ENCODE measurements at regions not wholly inside any gene's neighbourhood (a gene's known extent, or its start where the extent isn't known, plus 50 kb on each side); places are given as distances from the start of the nearest gene placed in this dataset.

DNA sequence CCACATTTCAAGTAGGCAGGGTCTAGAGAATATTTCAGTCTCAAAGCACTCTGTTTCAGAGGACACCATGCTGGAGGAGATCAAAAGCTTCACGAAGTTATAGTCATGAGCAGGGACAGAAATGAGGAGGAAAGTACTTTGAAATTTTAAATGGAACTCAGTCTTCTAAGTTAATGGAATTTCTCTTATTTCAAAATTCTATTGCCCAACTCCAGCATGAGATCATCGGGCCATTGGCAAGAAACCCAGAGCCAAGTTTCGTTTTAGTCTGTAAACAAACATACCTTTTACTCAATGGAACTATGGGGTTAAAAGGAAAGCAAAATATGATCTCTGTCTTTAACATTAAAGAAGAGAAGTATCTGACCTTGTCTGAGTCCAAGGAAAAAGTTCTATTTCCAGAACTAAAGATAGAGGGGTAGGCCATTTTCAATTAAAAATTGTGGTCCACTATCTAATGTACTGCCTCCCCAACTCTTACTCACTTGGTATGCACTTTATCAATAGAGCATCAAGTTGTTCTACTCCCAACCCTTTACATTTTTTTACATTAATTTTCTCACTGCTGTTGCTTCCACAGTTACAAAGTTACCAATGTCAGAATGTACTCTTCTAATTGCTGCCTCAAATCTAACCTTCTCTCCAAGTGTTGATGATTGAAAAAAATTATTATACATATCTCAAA, 235.3 kb upstream of the NRSN1 start:
- Mint-ChIP-seq H3K9me3 (ENCODE audit: unreplicated experiment) (no peaks in the 10 kb centered on the region), H3K4me1 (ENCODE audit: low read depth, unreplicated experiment) (peaks cover 9% of the 10 kb centered on the region), H3K27me3 (ENCODE audit: unreplicated experiment) (peaks cover 1% of the 10 kb centered on the region), H3K27ac (ENCODE audit: unreplicated experiment) (no peak overlapping the region), H3K36me3 (ENCODE audit: unreplicated experiment) (no peaks in the 10 kb centered on the region), H3K4me3 (ENCODE audit: unreplicated experiment) (no peak overlapping the region)
- no peak for TF ChIP-seq CTCF (IDR thresholded peaks at IDR 0.05; ENCODE audit: partially characterized antibody, unreplicated experiment)
- DNase-seq = no peak

GRCh38 chr6:23905133-23905815, 220.7 kb upstream of the NRSN1 start:
- Mint-ChIP-seq H3K4me3 (ENCODE audit: unreplicated experiment) (no peak overlapping the region), H3K27me3 (ENCODE audit: unreplicated experiment) (peaks cover 2% of the 10 kb centered on the region), H3K9me3 (ENCODE audit: unreplicated experiment) (no peaks in the 10 kb centered on the region), H3K36me3 (ENCODE audit: unreplicated experiment) (no peaks in the 10 kb centered on the region), H3K4me1 (ENCODE audit: low read depth, unreplicated experiment) (no peaks in the 10 kb centered on the region), H3K27ac (ENCODE audit: unreplicated experiment) (no peak overlapping the region)
- TF ChIP-seq CTCF (IDR thresholded peaks at IDR 0.05; ENCODE audit: partially characterized antibody, unreplicated experiment) = no peak
- no peak for DNase-seq

DNA sequence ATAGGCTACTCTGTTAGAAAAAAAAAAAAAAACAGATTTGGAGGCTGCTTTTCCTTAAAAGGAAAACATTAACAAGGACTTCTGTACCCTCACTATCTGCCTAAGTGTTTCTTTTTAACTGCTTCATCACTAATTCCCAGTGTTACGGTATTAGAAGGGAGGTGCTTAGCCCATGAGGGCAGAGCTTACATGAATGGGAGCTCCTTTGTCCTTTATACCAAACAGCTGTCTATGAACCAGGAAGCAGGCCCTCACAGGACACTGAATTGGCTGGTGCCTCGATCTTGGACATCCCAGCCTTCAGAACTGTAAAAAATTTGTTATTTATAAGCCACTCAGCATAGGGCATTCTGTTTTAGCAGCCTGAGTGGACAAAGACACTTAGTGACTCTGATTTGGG, 215.6 kb upstream of the NRSN1 start:
- Mint-ChIP-seq H3K36me3 (ENCODE audit: unreplicated experiment) (no peaks in the 10 kb centered on the region), H3K4me1 (ENCODE audit: low read depth, unreplicated experiment) (peaks cover 2% of the 10 kb centered on the region), H3K9me3 (ENCODE audit: unreplicated experiment) (no peaks in the 10 kb centered on the region), H3K4me3 (ENCODE audit: unreplicated experiment) (no peak overlapping the region), H3K27me3 (ENCODE audit: unreplicated experiment) (peaks cover 2% of the 10 kb centered on the region), H3K27ac (ENCODE audit: unreplicated experiment) (no peak overlapping the region)
- no peak for TF ChIP-seq CTCF (IDR thresholded peaks at IDR 0.05; ENCODE audit: partially characterized antibody, unreplicated experiment)
- DNase-seq = no peak

DNA sequence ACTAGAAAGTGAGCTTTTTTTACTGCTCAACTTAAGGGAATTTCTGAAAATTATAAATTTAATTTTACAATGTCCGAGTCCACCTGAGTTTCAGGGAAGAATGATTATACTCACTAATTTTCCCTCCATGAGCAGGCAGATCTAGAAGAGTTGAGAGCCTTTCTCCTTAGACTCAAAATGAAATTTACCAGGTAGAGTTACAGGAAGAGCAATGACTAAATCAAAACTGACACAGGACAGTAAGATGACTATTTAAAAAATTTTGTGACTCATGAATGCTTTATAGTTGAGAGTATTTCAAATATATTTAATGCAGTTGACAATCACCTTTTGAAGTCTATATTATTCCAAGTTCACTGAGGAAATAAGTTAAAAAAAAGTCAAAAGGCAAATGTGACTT, 198.1 kb upstream of the NRSN1 start:
- Mint-ChIP-seq H3K36me3 (ENCODE audit: unreplicated experiment) (no peaks in the 10 kb centered on the region), H3K27ac (ENCODE audit: unreplicated experiment) (no peak overlapping the region), H3K4me1 (ENCODE audit: low read depth, unreplicated experiment) (peaks cover 9% of the 10 kb centered on the region), H3K27me3 (ENCODE audit: unreplicated experiment) (no peaks in the 10 kb centered on the region), H3K9me3 (ENCODE audit: unreplicated experiment) (peaks cover 2% of the 10 kb centered on the region), H3K4me3 (ENCODE audit: unreplicated experiment) (no peak overlapping the region)
- TF ChIP-seq CTCF (IDR thresholded peaks at IDR 0.05; ENCODE audit: partially characterized antibody, unreplicated experiment) = no peak
- no peak for DNase-seq

- DNase-seq = no peak
- Mint-ChIP-seq H3K36me3 (ENCODE audit: unreplicated experiment) (no peaks in the 10 kb centered on the region), H3K27me3 (ENCODE audit: unreplicated experiment) (no peaks in the 10 kb centered on the region), H3K4me3 (ENCODE audit: unreplicated experiment) (no peak overlapping the region), H3K27ac (ENCODE audit: unreplicated experiment) (peak overlapping the region; percentile 90), H3K9me3 (ENCODE audit: unreplicated experiment) (peaks cover 2% of the 10 kb centered on the region), H3K4me1 (ENCODE audit: low read depth, unreplicated experiment) (peaks cover 8% of the 10 kb centered on the region)
- TF ChIP-seq CTCF (IDR thresholded peaks at IDR 0.05; ENCODE audit: partially characterized antibody, unreplicated experiment) = no peak
Observed at GRCh38 chr6:23929201-23929600, 196.8 kb upstream of the NRSN1 start.
